Sigmoid colon (tissue), 6 donors: ENCODE measurements at regions not wholly inside any gene's neighbourhood (a gene's known extent, or its start where the extent isn't known, plus 50 kb on each side); places are given as distances from the start of the nearest gene placed in this dataset.
"Not testable (repeated sequence)": the region's sequence is repeated elsewhere in the genome, so short reads cannot be mapped to it uniquely, and the experiment has no call there.

ENCODE experiments used
- DNase-seq: peaks from one replicate; pipeline ENCODE4 v3.0.0-alpha.2; 2019
- H3K27ac ChIP-seq, 4 donors: fragments of 200-600 bp; sonication (generic); one replicate each; pipeline ENCODE4 v1.5.1; 2016 to 2019; ENCODE audit warnings: mild to moderate bottlenecking in 1 of 4
- H3K27me3 ChIP-seq, 3 donors: fragments of 200-600 bp; sonication (generic); one replicate each; pipeline ENCODE4 v1.5.1; 2019; ENCODE audit warnings: mild to moderate bottlenecking in 1 of 3
- H3K36me3 ChIP-seq, 4 donors: fragments of 200-600 bp; sonication (generic); one replicate each; pipeline ENCODE4 v1.5.1; 2016 to 2019
- H3K4me1 ChIP-seq, 4 donors: fragments of 200-600 bp; sonication (generic); one replicate each; pipeline ENCODE4 v1.5.1; 2017 to 2019
- H3K4me3 ChIP-seq, 4 donors: fragments of 200-600 bp; sonication (generic); one replicate each; pipeline ENCODE4 v1.5.1; 2017 to 2019; ENCODE audit warnings: mild to moderate bottlenecking in 2 of 4, moderate library complexity in 1 of 4
- H3K9me3 ChIP-seq, 4 donors: fragments of 200-600 bp in 3 of 4; sonication (generic) in 3 of 4; one replicate each; pipeline versions ENCODE4 v1.5.1 to v1.6.1; 2013 to 2019
- EP300 ChIP-seq, 4 donors: sonication (generic); formaldehyde crosslinking; IDR thresholded peaks; one replicate each; pipeline ENCODE4 v1.6.1; 2017; ENCODE audit warnings: antibody characterized with exemption in 4 of 4
- POLR2A ChIP-seq, 2 donors: fragments of 450-650 bp; IDR thresholded peaks; one replicate each; pipeline ENCODE4 v1.6.1; 2016; ENCODE audit warnings: antibody characterized with exemption in 2 of 2, mild to moderate bottlenecking in 2 of 2, moderate library complexity in 2 of 2
- POLR2AphosphoS5 ChIP-seq, 4 donors: sonication (generic); formaldehyde crosslinking; IDR thresholded peaks; one replicate each; pipeline ENCODE4 v1.6.1; 2017; ENCODE audit warnings: antibody characterized with exemption in 4 of 4
- WGBS, 2 donors: extraction: QIAGEN DNeasy Blood & Tissue Kit; methylation state at CpG; one replicate each; pipeline ENCODE4 v1.1.7; 2013; 5-methylcytosine and 5-hydroxymethylcytosine counted together
- intact Hi-C: fragments of 100-400 bp; cut with DNase I; formaldehyde crosslinking; loops from one replicate; pipeline ENCODE4 v1.15.1; 2023
- TF ChIP-seq, protein P1 (sequence below), 4 experiments: fragments of 450-650 bp in 3 of 4; fragments of 200-600 bp in 1 of 4; IDR thresholded peaks; one replicate each; pipeline ENCODE4 v1.5.1; 2016 to 2019; ENCODE audit warnings: antibody characterized with exemption in 4 of 4, mild to moderate bottlenecking in 3 of 4, moderate library complexity in 2 of 4
- donor health status: healthy with polysubstance abuse.
- donor health status: healthy.

GRCh38 chr6:803191-803977 lies 110.4 kb upstream of the EXOC2 start:
- intact Hi-C loops, result no loop called here
- no peaks in the 10 kb centered on the region for H3K4me1 ChIP-seq
- no peak overlapping the region for H3K4me3 ChIP-seq

DNA sequence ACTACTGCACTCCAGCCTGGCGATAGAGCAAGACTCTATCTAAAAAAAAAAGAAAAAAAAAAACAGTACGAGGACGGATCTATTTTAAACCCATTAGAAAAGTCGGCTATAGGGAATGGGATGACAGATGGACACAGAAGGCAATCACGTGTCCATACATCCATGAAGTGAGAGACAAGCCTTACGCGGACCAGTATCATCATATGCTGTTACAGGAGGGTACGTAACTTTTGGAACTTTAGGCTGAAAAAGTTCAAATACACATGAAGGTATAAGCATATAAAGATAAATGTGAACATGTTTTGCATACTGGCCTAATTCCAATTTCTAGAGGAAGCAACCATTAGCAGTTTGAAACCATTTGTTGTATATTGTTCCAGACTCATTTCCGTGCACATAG lies 109.8 kb upstream of the EXOC2 start:
- no peaks in the 10 kb centered on the region for H3K36me3 ChIP-seq
- intact Hi-C loops, result no loop called here
- no peak overlapping the region for H3K4me3 ChIP-seq
- H3K27ac ChIP-seq, result no peak overlapping the region
- H3K4me1 ChIP-seq, result no peaks in the 10 kb centered on the region
- no peaks in the 10 kb centered on the region for H3K9me3 ChIP-seq
- H3K27me3 ChIP-seq, result peaks cover 0 to 8% (median 4%) of the 10 kb centered on the region in 3 donors
- DNase-seq, result no peak
- TF ChIP-seq EP300 (IDR thresholded peaks at IDR 0.05) (no peak), POLR2A (IDR thresholded peaks at IDR 0.05) (no peak), POLR2AphosphoS5 (IDR thresholded peaks at IDR 0.05) (no peak)
- TF ChIP-seq, protein P1, sequence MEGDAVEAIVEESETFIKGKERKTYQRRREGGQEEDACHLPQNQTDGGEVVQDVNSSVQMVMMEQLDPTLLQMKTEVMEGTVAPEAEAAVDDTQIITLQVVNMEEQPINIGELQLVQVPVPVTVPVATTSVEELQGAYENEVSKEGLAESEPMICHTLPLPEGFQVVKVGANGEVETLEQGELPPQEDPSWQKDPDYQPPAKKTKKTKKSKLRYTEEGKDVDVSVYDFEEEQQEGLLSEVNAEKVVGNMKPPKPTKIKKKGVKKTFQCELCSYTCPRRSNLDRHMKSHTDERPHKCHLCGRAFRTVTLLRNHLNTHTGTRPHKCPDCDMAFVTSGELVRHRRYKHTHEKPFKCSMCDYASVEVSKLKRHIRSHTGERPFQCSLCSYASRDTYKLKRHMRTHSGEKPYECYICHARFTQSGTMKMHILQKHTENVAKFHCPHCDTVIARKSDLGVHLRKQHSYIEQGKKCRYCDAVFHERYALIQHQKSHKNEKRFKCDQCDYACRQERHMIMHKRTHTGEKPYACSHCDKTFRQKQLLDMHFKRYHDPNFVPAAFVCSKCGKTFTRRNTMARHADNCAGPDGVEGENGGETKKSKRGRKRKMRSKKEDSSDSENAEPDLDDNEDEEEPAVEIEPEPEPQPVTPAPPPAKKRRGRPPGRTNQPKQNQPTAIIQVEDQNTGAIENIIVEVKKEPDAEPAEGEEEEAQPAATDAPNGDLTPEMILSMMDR (IDR thresholded peaks at IDR 0.05), result no peak
- WGBS, 2 donors, result 79 to 91% methylated on average over 9 of the region's 9 CpGs

More at GRCh38 chr6:803191-803977, 110.4 kb upstream of the EXOC2 start:
- H3K27ac ChIP-seq, result no peak overlapping the region
- no peak for DNase-seq
- WGBS, 2 donors, result 84 to 89% methylated on average over 11 of the region's 11 CpGs
- no peak for TF ChIP-seq EP300 (IDR thresholded peaks at IDR 0.05)
- no peak for TF ChIP-seq POLR2AphosphoS5 (IDR thresholded peaks at IDR 0.05)
- TF ChIP-seq, protein P1 (IDR thresholded peaks at IDR 0.05), result no peak
- no peak for TF ChIP-seq POLR2A (IDR thresholded peaks at IDR 0.05)
- peaks cover 0 to 4% (median 1%) of the 10 kb centered on the region in 3 donors for H3K27me3 ChIP-seq
- H3K9me3 ChIP-seq, result no peaks in the 10 kb centered on the region
- H3K36me3 ChIP-seq, result no peaks in the 10 kb centered on the region

- DNase-seq, H3K27ac ChIP-seq, intact Hi-C loops, H3K9me3 ChIP-seq, H3K4me1 ChIP-seq, H3K4me3 ChIP-seq, H3K27me3 ChIP-seq, H3K36me3 ChIP-seq: not testable (repeated sequence)
- WGBS, 2 donors, result 83 to 89% methylated on average over 10 of the region's 10 CpGs
Measured at GRCh38 chr6:802223-802622, 109.3 kb upstream of the EXOC2 start.

DNA sequence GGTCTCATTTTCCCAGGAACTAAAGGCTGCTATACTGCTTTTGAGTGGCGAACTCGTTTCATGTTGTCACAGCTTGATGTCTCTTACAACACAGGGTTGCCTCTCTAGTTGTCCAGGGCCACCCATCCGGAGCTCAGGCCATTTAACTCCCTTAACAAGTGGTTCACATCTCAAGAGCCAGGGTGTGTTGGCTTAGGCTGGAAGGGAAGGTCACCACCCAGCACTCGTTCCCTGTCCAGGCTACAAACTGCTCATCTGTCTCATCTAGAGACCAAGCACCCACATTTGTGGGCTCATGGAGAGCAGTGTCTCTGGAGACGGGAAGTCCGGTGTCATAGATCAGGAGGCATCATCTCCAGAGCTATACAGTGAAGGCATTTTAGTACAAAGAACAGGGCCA lies 106.8 kb upstream of the EXOC2 start:
- WGBS, 2 donors, result 85 to 89% methylated on average over 6 of the region's 6 CpGs
- intact Hi-C loops, result loop anchor here (5.0 kb wide), 2 partner anchors 207 to 638 kb away; no protein-coding TSS in a partner anchor

GRCh38 chr6:797479-798077 lies 104.6 kb upstream of the EXOC2 start:
- H3K4me1 ChIP-seq, result no peaks in the 10 kb centered on the region
- WGBS, 2 donors, result 4 to 13% methylated on average over 5 of the region's 5 CpGs
- TF ChIP-seq EP300 (IDR thresholded peaks at IDR 0.05), result no peak
- TF ChIP-seq, protein P1 (IDR thresholded peaks at IDR 0.05), result peak; percentile 32 to 78 (median 73)
- H3K9me3 ChIP-seq, result no peaks in the 10 kb centered on the region
- no peak overlapping the region for H3K27ac ChIP-seq
- H3K4me3 ChIP-seq, result no peak overlapping the region
- no peak for DNase-seq
- intact Hi-C loops, result loop anchor here (1.0 to 5.0 kb wide), 4 partner anchors 205 to 640 kb away; no protein-coding TSS in a partner anchor
- H3K36me3 ChIP-seq, result no peaks in the 10 kb centered on the region
- H3K27me3 ChIP-seq, result peaks cover 3 to 25% (median 9%) of the 10 kb centered on the region in 3 donors

More for the DNA sequence above, 106.8 kb upstream of the EXOC2 start:
- H3K9me3 ChIP-seq, result no peaks in the 10 kb centered on the region
- no peaks in the 10 kb centered on the region for H3K4me1 ChIP-seq
- TF ChIP-seq, protein P1 (IDR thresholded peaks at IDR 0.05), result no peak
- TF ChIP-seq POLR2AphosphoS5 (IDR thresholded peaks at IDR 0.05) (no peak), POLR2A (IDR thresholded peaks at IDR 0.05) (no peak), EP300 (IDR thresholded peaks at IDR 0.05) (no peak)
- peaks cover 3 to 23% (median 9%) of the 10 kb centered on the region in 3 donors for H3K27me3 ChIP-seq
- no peak for DNase-seq
- H3K36me3 ChIP-seq, result no peaks in the 10 kb centered on the region
- H3K4me3 ChIP-seq, result no peak overlapping the region
- H3K27ac ChIP-seq, result no peak overlapping the region
